ENCODE measurements at regions not wholly inside any gene's neighbourhood (a gene's known extent, or its start where the extent isn't known, plus 50 kb on each side); places are given as distances from the start of the nearest gene placed in this dataset.

GRCh38 chr6:128631031-128631430 lies 110.6 kb upstream of the PTPRK start:
- TF ChIP-seq CTCF (IDR thresholded peaks at IDR 0.05 in 4 of 5, conservative IDR thresholded peaks at IDR 0.05 in 1 of 5) = no peak
- TF ChIP-seq POLR2A (IDR thresholded peaks at IDR 0.05) = no peak
